GM12874 (cell line): ENCODE measurements at regions not wholly inside any gene's neighbourhood (a gene's known extent, or its start where the extent isn't known, plus 50 kb on each side); places are given as distances from the start of the nearest gene placed in this dataset.

ENCODE experiments used
- TF ChIP-seq, protein P1 (sequence below): IDR thresholded peaks from 2 replicates; pipeline ENCODE4 v1.5.1; 2011; ENCODE audit warnings: low read depth, mild to moderate bottlenecking, control low read depth, low read length, moderate library complexity; ENCODE audit not compliant: insufficient read depth

DNA sequence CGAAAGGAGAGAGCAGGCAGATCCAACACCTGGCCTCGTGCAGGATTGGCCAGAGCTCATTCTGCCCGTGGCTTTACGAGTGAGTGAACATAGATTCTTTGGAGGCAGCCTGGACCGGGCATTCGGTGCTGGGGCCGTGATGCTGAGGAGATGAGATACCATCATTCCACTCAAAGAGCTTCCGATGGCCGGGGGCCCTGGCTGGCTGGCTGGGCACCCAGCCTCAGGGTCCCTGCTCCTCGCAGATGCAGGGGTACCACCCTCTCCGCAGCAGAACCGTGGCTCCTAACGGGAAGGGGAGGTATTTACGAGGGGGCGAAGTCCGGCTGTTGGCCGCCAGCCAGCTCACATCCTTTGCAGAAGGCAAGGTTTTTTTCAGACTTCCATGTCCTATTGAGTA is 66.1 kb upstream of the FOXF1 start:
- TF ChIP-seq, protein P1, sequence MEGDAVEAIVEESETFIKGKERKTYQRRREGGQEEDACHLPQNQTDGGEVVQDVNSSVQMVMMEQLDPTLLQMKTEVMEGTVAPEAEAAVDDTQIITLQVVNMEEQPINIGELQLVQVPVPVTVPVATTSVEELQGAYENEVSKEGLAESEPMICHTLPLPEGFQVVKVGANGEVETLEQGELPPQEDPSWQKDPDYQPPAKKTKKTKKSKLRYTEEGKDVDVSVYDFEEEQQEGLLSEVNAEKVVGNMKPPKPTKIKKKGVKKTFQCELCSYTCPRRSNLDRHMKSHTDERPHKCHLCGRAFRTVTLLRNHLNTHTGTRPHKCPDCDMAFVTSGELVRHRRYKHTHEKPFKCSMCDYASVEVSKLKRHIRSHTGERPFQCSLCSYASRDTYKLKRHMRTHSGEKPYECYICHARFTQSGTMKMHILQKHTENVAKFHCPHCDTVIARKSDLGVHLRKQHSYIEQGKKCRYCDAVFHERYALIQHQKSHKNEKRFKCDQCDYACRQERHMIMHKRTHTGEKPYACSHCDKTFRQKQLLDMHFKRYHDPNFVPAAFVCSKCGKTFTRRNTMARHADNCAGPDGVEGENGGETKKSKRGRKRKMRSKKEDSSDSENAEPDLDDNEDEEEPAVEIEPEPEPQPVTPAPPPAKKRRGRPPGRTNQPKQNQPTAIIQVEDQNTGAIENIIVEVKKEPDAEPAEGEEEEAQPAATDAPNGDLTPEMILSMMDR = no peak

DNA sequence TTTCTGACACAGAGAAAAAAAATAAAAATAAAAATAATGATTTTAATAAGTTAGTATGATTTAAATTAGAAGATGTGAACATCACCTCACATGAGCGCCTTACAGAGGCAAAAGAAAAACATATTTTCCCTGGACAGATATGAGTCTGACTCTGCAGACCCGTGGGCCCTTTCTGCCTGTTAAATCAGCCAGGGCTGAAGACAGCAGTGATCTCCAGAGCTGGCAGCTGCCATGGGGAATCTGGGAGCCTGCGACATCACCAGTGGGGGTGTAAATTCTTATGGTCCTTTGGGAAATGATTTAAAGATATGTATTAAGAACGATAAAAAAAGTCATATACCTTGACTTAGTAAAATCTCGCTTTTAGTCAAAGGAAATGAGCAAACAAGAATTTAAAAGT is 65.7 kb upstream of the FOXF1 start:
- TF ChIP-seq, protein P1 = no peak

DNA sequence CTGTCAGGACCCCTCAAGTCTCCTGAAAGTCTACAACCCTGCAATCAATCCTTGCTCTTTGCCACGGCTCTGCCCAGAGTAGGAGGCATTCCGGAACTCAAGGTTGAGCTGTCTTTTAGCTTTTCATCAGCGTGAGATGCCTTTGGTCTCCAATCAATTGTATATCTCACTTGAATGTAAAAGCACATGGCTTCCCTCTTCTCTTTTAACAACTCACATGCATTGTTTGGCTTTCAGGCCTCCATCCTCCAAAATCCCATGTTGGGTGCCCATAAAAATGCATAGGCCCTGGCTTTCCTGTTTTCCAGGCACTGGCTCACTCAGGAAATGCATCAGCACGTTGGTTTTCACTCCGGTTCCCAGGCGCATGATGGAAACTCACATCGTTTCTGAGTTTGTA is 64.0 kb upstream of the FOXF1 start:
- TF ChIP-seq, protein P1 = no peak

GRCh38 chr16:86447228-86447627 is 63.1 kb upstream of the FOXF1 start:
- TF ChIP-seq, protein P1 = no peak

- TF ChIP-seq, protein P1 = no peak
These were observed 61.9 kb upstream of the FOXF1 start for GRCh38 chr16:86448306-86448890.

DNA sequence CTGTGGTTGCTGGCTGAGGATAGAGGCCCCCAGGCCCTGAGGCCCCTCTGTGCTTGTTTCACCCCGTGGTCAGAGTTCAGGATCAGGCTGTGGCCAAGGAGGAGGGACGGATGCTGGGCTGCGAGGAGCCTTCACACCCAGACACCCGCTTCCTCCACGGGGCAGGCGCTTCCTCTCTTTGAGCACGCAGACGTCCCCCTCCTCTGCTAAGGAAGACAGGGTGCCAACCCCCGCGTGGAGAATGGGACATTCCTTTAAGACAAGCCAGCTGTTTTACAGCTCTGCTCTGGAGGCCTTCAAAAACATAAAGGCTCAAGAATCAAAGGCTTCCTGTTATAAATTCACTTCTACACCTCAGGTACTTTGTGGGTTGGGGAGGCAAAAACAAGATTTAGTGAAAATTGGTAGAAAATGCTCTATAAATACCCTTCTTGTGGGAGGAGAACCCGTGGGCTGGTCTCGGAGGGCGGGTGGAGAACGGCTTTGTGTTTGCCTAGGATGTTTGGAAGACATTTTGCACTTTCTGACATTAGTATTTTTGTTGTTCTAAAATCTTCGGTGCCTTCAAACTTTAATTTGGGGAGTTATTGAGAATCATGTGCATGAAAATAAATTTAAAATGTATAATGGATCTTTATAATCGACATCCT is 60.8 kb upstream of the FOXF1 start:
- TF ChIP-seq, protein P1 = no peak

- TF ChIP-seq, protein P1 = no peak
These were observed 59.6 kb upstream of the FOXF1 start for GRCh38 chr16:86450691-86451090.
